ENCODE measurements at regions not wholly inside any gene's neighbourhood (a gene's known extent, or its start where the extent isn't known, plus 50 kb on each side); places are given as distances from the start of the nearest gene placed in this dataset.

- TF ChIP-seq EZH2 (IDR thresholded peaks at IDR 0.05; ENCODE audit: low read length) (no peak), CTCF (optimal IDR thresholded peaks at IDR 0.05 in 1 of 3, IDR thresholded peaks at IDR 0.05 in 1 of 3, conservative IDR thresholded peaks at IDR 0.05 in 1 of 3; ENCODE audit: extremely low read depth in 1 of 3, insufficient read depth in 2 of 3, low read length in 3 of 3) (no peak)
Observed at GRCh38 chr3:132241776-132242514, 75.3 kb upstream of the ACP3 start.

All from keratinocyte (primary cell).